CD14-positive monocyte (primary cell): ENCODE measurements at regions not wholly inside any gene's neighbourhood (a gene's known extent, or its start where the extent isn't known, plus 50 kb on each side); places are given as distances from the start of the nearest gene placed in this dataset.

Experiments used
- DNase-seq, 3 donors: peaks; one replicate each; pipeline ENCODE4 v3.0.0-alpha.2; 2011 to 2022
- H2AFZ ChIP-seq: 2 replicates; pipeline ENCODE4 v1.6.0; 2012; ENCODE audit warnings: mild to moderate bottlenecking, low read depth, low read length, inconsistent platforms; ENCODE audit not compliant: insufficient read depth, poor library complexity, severe bottlenecking
- H3K27ac ChIP-seq, 2 donors: 1 replicate in 1 of 2; 2 replicates in 1 of 2; pipeline ENCODE4 v1.5.1; 2012 to 2013; ENCODE audit warnings: low read length in 2 of 2, control low read depth in 1 of 2, inconsistent platforms in 1 of 2, low read depth in 1 of 2, mild to moderate bottlenecking in 1 of 2
- H3K27me3 ChIP-seq, 2 donors: one replicate each; pipeline versions ENCODE4 v1.6.0 to v1.6.1; 2011 to 2013; ENCODE audit warnings: low read length in 2 of 2; ENCODE audit not compliant: control insufficient read depth in 2 of 2, insufficient read depth in 2 of 2
- H3K36me3 ChIP-seq, 2 donors: replicated peaks in 1 of 2; 1 replicate in 1 of 2; 2 replicates in 1 of 2; pipeline versions ENCODE4 v1.5.1 to v1.6.1; 2012 to 2013; ENCODE audit warnings: low read length in 2 of 2, control low read depth in 1 of 2, inconsistent platforms in 1 of 2, mild to moderate bottlenecking in 1 of 2; ENCODE audit not compliant: insufficient read depth in 2 of 2, control insufficient read depth in 1 of 2
- H3K4me1 ChIP-seq, 2 donors: 1 replicate in 1 of 2; 2 replicates in 1 of 2; pipeline versions ENCODE4 v1.5.1 to v1.6.1; 2012 to 2013; ENCODE audit warnings: low read length in 2 of 2, control low read depth in 1 of 2, inconsistent platforms in 1 of 2, mild to moderate bottlenecking in 1 of 2, moderate library complexity in 1 of 2; ENCODE audit not compliant: insufficient read depth in 2 of 2, control insufficient read depth in 1 of 2
- H3K4me2 ChIP-seq: replicated peaks from 2 replicates; pipeline ENCODE3; 2012; ENCODE audit warnings: low read length, moderate library complexity, mild to moderate bottlenecking; ENCODE audit not compliant: poor library complexity, severe bottlenecking; ENCODE audit errors: extremely low read depth
- H3K4me3 ChIP-seq, 3 experiments: fragments of 200-600 bp in 1 of 3; sonication (generic) in 1 of 3; replicated peaks in 1 of 3; 1 replicate in 2 of 3; 2 replicates in 1 of 3; pipeline ENCODE4 v1.5.1; 2011 to 2013; ENCODE audit warnings: low read length in 3 of 3, mild to moderate bottlenecking in 3 of 3, control low read depth in 2 of 3, low read depth in 2 of 3, inconsistent platforms in 1 of 3, moderate library complexity in 1 of 3
- H3K79me2 ChIP-seq: 2 replicates; pipeline ENCODE4 v1.6.0; 2012; ENCODE audit warnings: mild to moderate bottlenecking, control low read depth, inconsistent platforms, low read length, moderate library complexity; ENCODE audit not compliant: insufficient read depth
- H3K9ac ChIP-seq: 2 replicates; pipeline ENCODE4 v1.6.0; 2017; ENCODE audit warnings: low read length, mild to moderate bottlenecking; ENCODE audit not compliant: insufficient read depth, poor library complexity, severe bottlenecking
- H3K9me3 ChIP-seq, 2 donors: replicated peaks in 1 of 2; 1 replicate in 1 of 2; 2 replicates in 1 of 2; pipeline versions ENCODE4 v1.5.1 to v1.6.1; 2012 to 2013; ENCODE audit warnings: low read length in 2 of 2, control low read depth in 1 of 2; ENCODE audit not compliant: control insufficient read depth in 1 of 2, insufficient read depth in 1 of 2
- H4K20me1 ChIP-seq: 2 replicates; pipeline ENCODE4 v1.6.0; 2012; ENCODE audit warnings: mild to moderate bottlenecking, low read length, control low read depth, moderate library complexity; ENCODE audit not compliant: insufficient read depth
- H3K27ac Mint-ChIP-seq, 7 donors: one replicate each; pipeline ENCODE4 v1.8.0; 2020; ENCODE audit warnings: mild to moderate bottlenecking in 7 of 7, mixed read lengths in 7 of 7, moderate library complexity in 6 of 7, inconsistent platforms in 2 of 7
- H3K27me3 Mint-ChIP-seq, 3 donors: one replicate each; pipeline ENCODE4 v1.8.0; 2021 to 2022; ENCODE audit warnings: low read depth in 3 of 3, mild to moderate bottlenecking in 3 of 3, mixed read lengths in 3 of 3, moderate library complexity in 3 of 3, inconsistent platforms in 1 of 3
- H3K36me3 Mint-ChIP-seq, 2 donors: one replicate each; pipeline ENCODE4 v1.8.0; 2020; ENCODE audit warnings: mixed read lengths in 2 of 2, inconsistent platforms in 1 of 2, mild to moderate bottlenecking in 1 of 2
- H3K4me1 Mint-ChIP-seq: one replicate; pipeline ENCODE4 v1.8.0; 2020; ENCODE audit warnings: mild to moderate bottlenecking, mixed read lengths
- H3K4me3 Mint-ChIP-seq, 2 donors: one replicate each; pipeline ENCODE4 v1.8.0; 2020; ENCODE audit warnings: mild to moderate bottlenecking in 2 of 2, mixed read lengths in 2 of 2, moderate library complexity in 1 of 2
- H3K9me3 Mint-ChIP-seq, 7 donors: one replicate each; pipeline ENCODE4 v1.8.0; 2020 to 2022; ENCODE audit warnings: mixed read lengths in 7 of 7, mild to moderate bottlenecking in 6 of 7, moderate library complexity in 6 of 7, inconsistent platforms in 2 of 7
- WGBS: methylation state at CpG from one replicate; pipeline ENCODE4 v1.1.5; 2013; ENCODE audit warnings: missing lambda C conversion rate; ENCODE audit not compliant: insufficient coverage; 5-methylcytosine and 5-hydroxymethylcytosine counted together
- intact Hi-C, 2 donors: fragments of 100-400 bp; cut with micrococcal nuclease; formaldehyde crosslinking; loops; one replicate each; pipeline versions ENCODE4 v1.15.0 to v1.15.1; 2023
- TF ChIP-seq, protein P1 (sequence below): fragments of 200-600 bp; IDR thresholded peaks from one replicate; pipeline ENCODE4 v1.8.0; 2022; ENCODE audit warnings: antibody characterized with exemption, mild to moderate bottlenecking

DNA sequence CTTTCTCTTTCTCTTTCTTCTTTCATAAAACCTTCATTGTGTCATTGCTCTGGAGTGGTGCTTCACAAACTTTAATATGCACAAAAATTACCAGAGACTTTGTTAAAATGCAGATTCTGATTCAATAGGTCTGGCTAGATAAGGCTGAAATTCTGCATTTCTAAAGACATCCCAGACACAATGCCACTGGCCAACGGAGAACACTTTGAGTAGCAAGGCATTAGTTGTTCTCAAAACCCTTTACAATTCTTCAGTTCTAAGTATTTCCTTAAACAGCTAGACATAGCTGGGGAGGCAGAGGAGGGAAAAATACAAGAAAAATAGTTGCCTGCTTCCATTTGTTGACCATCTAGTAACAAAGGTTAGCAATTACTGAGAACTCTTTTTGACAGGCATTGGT is 101.8 kb upstream of the PIK3C3 start:
- TF ChIP-seq, protein P1, sequence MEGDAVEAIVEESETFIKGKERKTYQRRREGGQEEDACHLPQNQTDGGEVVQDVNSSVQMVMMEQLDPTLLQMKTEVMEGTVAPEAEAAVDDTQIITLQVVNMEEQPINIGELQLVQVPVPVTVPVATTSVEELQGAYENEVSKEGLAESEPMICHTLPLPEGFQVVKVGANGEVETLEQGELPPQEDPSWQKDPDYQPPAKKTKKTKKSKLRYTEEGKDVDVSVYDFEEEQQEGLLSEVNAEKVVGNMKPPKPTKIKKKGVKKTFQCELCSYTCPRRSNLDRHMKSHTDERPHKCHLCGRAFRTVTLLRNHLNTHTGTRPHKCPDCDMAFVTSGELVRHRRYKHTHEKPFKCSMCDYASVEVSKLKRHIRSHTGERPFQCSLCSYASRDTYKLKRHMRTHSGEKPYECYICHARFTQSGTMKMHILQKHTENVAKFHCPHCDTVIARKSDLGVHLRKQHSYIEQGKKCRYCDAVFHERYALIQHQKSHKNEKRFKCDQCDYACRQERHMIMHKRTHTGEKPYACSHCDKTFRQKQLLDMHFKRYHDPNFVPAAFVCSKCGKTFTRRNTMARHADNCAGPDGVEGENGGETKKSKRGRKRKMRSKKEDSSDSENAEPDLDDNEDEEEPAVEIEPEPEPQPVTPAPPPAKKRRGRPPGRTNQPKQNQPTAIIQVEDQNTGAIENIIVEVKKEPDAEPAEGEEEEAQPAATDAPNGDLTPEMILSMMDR = no peak
- intact Hi-C loops = no loop called here
- no peaks in the 10 kb centered on the region for H3K27me3 ChIP-seq
- H3K27ac ChIP-seq = no peak overlapping the region
- H3K4me2 ChIP-seq = no peak overlapping the region
- Mint-ChIP-seq H3K27ac (no peak overlapping the region), H3K36me3 (no peaks in the 10 kb centered on the region), H3K4me1 (no peaks in the 10 kb centered on the region), H3K9me3 (peaks cover 0 to 5% (median 0%) of the 10 kb centered on the region in 7 donors), H3K27me3 (peaks cover 0 to 5% (median 4%) of the 10 kb centered on the region in 3 donors), H3K4me3 (peak overlapping the region in 1 of 2 donors; percentile 1)
- H3K4me3 ChIP-seq = no peak overlapping the region
- no peak for DNase-seq
- no peaks in the 10 kb centered on the region for H4K20me1 ChIP-seq
- H3K4me1 ChIP-seq = no peaks in the 10 kb centered on the region
- H3K9me3 ChIP-seq = no peaks in the 10 kb centered on the region
- H3K9ac ChIP-seq = no peak overlapping the region
- WGBS = no CpG with 5 or more reads among the region's 1 CpG
- no peaks in the 10 kb centered on the region for H3K79me2 ChIP-seq
- H3K36me3 ChIP-seq = no peaks in the 10 kb centered on the region
- H2AFZ ChIP-seq = no peak overlapping the region

DNA sequence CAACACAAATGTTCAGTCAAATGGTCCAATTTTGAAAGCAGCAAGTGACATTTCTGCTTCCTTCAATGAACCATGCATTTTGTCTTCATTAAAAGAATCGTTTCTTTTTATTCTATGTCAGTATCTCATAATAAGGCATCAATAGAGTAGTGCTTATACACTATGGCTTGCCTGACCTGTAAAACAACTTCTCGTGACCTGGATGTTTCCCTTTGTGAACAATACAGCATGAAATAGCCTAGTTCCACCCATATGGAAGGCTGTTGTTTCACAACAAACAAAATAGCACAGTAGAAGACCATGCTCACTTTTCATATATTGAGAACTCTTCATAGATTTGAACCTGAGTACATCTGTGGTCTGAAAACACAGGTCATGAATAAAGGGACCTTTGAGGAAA is 104.3 kb upstream of the PIK3C3 start:
- Mint-ChIP-seq H3K36me3 (no peaks in the 10 kb centered on the region), H3K4me3 (no peak overlapping the region), H3K27ac (no peak overlapping the region), H3K27me3 (peaks cover 0 to 4% (median 4%) of the 10 kb centered on the region in 3 donors), H3K4me1 (no peaks in the 10 kb centered on the region), H3K9me3 (peaks cover 0 to 5% (median 0%) of the 10 kb centered on the region in 7 donors)
- no peaks in the 10 kb centered on the region for H3K9me3 ChIP-seq
- no peaks in the 10 kb centered on the region for H3K4me1 ChIP-seq
- no peak overlapping the region for H3K9ac ChIP-seq
- no peak overlapping the region for H3K4me3 ChIP-seq
- intact Hi-C loops = no loop called here
- H3K4me2 ChIP-seq = no peak overlapping the region
- no peak for DNase-seq
- TF ChIP-seq, protein P1 = no peak
- WGBS = 63% methylated on average over 1 of the region's 2 CpGs
- no peaks in the 10 kb centered on the region for H3K79me2 ChIP-seq
- H4K20me1 ChIP-seq = no peaks in the 10 kb centered on the region
- H3K27ac ChIP-seq = no peak overlapping the region
- no peaks in the 10 kb centered on the region for H3K27me3 ChIP-seq
- no peak overlapping the region for H2AFZ ChIP-seq
- H3K36me3 ChIP-seq = no peaks in the 10 kb centered on the region
